ENCODE measurements at regions not wholly inside any gene's neighbourhood (a gene's known extent, or its start where the extent isn't known, plus 50 kb on each side); places are given as distances from the start of the nearest gene placed in this dataset.
A peak's percentile ranks its signal among the peaks of the same experiment; 100 is the strongest.

DNA sequence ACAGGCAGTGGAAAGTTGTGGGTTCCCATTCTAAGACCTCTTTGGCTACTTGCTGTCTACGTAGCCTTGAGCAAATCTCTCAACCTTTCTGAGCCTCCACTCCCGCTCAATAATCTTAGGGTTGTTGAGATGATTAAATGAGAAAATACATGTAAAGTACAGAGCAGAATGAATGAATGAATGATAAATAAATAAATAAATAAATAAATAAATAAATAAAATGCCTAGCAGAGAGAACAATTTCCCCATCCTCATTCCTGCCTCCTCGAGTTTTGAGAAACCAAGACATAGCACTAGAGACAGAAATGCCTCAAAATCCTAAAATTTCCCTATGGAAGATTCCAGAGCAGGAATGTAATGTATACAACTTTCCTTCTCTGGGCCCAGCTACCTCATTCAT is 128.3 kb upstream of the RAD23B start:
- Mint-ChIP-seq H3K27ac (no peak overlapping the region), H3K4me3 (no peak overlapping the region), H3K36me3 (ENCODE audit: low read depth) (no peaks in the 10 kb centered on the region), H3K27me3 (ENCODE audit: low read depth, poor library complexity) (peaks cover 6% of the 10 kb centered on the region), H3K9me3 (peaks cover 8% of the 10 kb centered on the region), H3K4me1 (peaks cover 7% of the 10 kb centered on the region)
- no peak for DNase-seq
- no peak for TF ChIP-seq CTCF (IDR thresholded peaks at IDR 0.05)

- no peak for DNase-seq
- no peaks in the 10 kb centered on the region for H3K36me3 Mint-ChIP-seq (ENCODE audit: low read depth)
- peaks cover 7% of the 10 kb centered on the region for H3K4me1 Mint-ChIP-seq
- H3K27ac Mint-ChIP-seq = no peak overlapping the region
- H3K4me3 Mint-ChIP-seq = no peak overlapping the region
- peaks cover 5% of the 10 kb centered on the region for H3K9me3 Mint-ChIP-seq
- TF ChIP-seq CTCF (IDR thresholded peaks at IDR 0.05) = no peak
- H3K27me3 Mint-ChIP-seq (ENCODE audit: low read depth, poor library complexity) = peaks cover 6% of the 10 kb centered on the region
These were observed 127.7 kb upstream of the RAD23B start for GRCh38 chr9:107155244-107155817.

GRCh38 chr9:107158321-107158720 is 124.8 kb upstream of the RAD23B start:
- Mint-ChIP-seq H3K36me3 (ENCODE audit: low read depth) (no peaks in the 10 kb centered on the region), H3K4me1 (peaks cover 7% of the 10 kb centered on the region), H3K9me3 (no peaks in the 10 kb centered on the region), H3K4me3 (no peak overlapping the region), H3K27me3 (ENCODE audit: low read depth, poor library complexity) (peaks cover 6% of the 10 kb centered on the region), H3K27ac (no peak overlapping the region)
- DNase-seq = peak; percentile 12
- TF ChIP-seq CTCF (IDR thresholded peaks at IDR 0.05) = peak; percentile 55

DNA sequence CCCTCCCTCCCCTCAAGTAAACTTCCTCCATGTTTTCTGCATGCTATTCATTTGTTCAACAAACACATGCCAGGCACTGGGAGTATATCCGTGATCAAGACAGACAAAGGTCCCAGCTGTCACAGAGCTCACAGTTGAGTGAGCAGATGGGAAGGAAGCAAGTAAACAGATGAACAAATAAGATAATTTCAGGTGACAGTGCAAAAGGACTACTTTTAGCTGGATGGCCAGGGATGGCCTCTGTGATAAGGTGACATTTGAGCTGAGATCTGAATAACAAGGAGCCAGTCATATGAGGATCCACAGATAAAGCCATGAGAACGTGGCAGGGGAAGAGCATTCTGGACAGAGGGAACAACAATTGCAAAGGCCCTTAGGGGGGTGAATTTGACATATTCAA is 121.7 kb upstream of the RAD23B start:
- Mint-ChIP-seq H3K36me3 (ENCODE audit: low read depth) (no peaks in the 10 kb centered on the region), H3K9me3 (no peaks in the 10 kb centered on the region), H3K27me3 (ENCODE audit: low read depth, poor library complexity) (peaks cover 6% of the 10 kb centered on the region), H3K4me3 (no peak overlapping the region), H3K4me1 (no peaks in the 10 kb centered on the region), H3K27ac (no peak overlapping the region)
- DNase-seq = no peak
- TF ChIP-seq CTCF (IDR thresholded peaks at IDR 0.05) = no peak

- DNase-seq = no peak
- H3K4me1 Mint-ChIP-seq = no peaks in the 10 kb centered on the region
- H3K9me3 Mint-ChIP-seq = no peaks in the 10 kb centered on the region
- no peaks in the 10 kb centered on the region for H3K36me3 Mint-ChIP-seq (ENCODE audit: low read depth)
- no peak overlapping the region for H3K4me3 Mint-ChIP-seq
- peaks cover 5% of the 10 kb centered on the region for H3K27me3 Mint-ChIP-seq (ENCODE audit: low read depth, poor library complexity)
- no peak overlapping the region for H3K27ac Mint-ChIP-seq
- TF ChIP-seq CTCF (IDR thresholded peaks at IDR 0.05) = no peak
These were observed 119.7 kb upstream of the RAD23B start for GRCh38 chr9:107163370-107163769.

DNA sequence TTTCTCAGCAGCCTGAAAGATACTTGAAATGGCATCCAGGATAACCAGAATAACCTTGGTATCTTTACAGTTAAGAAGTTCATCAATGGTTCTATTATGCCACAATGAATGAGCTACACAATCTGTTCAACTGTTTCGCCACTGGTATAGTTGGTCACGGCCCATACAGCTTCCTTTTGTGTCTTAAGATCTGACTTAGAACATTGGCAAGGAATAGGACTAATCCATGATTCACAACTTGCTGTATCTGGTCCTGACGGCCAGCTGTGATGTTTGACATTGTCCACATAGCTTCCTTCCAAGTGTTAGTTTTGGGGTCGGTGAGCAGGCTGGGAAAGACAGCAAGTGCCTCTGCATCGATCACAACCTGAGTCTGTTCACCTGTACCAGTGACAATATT is 113.3 kb upstream of the RAD23B start:
- Mint-ChIP-seq H3K4me1 (peaks cover 10% of the 10 kb centered on the region), H3K27me3 (ENCODE audit: low read depth, poor library complexity) (peaks cover 6% of the 10 kb centered on the region), H3K9me3 (no peaks in the 10 kb centered on the region), H3K36me3 (ENCODE audit: low read depth) (no peaks in the 10 kb centered on the region), H3K27ac (no peak overlapping the region), H3K4me3 (no peak overlapping the region)
- no peak for TF ChIP-seq CTCF (IDR thresholded peaks at IDR 0.05)
- no peak for DNase-seq

Measured in nephron progenitor cell (in vitro differentiated cells).